Vagina (tissue), 2 donors: ENCODE measurements at regions not wholly inside any gene's neighbourhood (a gene's known extent, or its start where the extent isn't known, plus 50 kb on each side); places are given as distances from the start of the nearest gene placed in this dataset.
"Not testable (repeated sequence)": the region's sequence is repeated elsewhere in the genome, so short reads cannot be mapped to it uniquely, and the experiment has no call there.

ENCODE experiments used
- POLR2A ChIP-seq, 2 donors: fragments of 450-650 bp; IDR thresholded peaks; one replicate each; pipeline ENCODE4 v1.6.1; 2017; ENCODE audit warnings: antibody characterized with exemption in 2 of 2, mild to moderate bottlenecking in 2 of 2, moderate library complexity in 2 of 2
- TF ChIP-seq, protein P1 (sequence below), 3 experiments: fragments of 450-650 bp in 2 of 3; fragments of 200-600 bp in 1 of 3; sonication (generic) in 1 of 3; IDR thresholded peaks; one replicate each; pipeline ENCODE4 v1.5.1; 2017 to 2019; ENCODE audit warnings: antibody characterized with exemption in 3 of 3, mild to moderate bottlenecking in 2 of 3, moderate library complexity in 2 of 3

DNA sequence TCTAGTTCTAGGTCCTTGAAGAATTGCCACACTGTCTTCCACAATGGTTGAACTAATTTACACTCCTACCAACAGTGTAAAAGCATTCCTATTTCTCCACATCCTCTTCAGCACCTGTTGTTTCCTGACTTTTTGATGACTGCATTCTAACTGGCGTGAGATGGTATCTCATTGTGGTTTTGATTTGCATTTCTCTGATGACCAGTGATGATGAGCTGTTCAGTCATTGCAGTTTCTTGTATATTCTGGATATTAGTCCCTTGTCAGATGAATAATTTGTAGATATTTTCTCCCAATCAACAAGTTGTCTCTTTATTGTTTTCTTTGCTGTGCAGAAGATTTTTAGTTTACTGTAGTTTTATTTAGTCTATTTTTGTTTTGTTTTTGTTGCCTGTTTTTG lies 812.3 kb upstream of the ACO1 start:
- TF ChIP-seq, protein P1, sequence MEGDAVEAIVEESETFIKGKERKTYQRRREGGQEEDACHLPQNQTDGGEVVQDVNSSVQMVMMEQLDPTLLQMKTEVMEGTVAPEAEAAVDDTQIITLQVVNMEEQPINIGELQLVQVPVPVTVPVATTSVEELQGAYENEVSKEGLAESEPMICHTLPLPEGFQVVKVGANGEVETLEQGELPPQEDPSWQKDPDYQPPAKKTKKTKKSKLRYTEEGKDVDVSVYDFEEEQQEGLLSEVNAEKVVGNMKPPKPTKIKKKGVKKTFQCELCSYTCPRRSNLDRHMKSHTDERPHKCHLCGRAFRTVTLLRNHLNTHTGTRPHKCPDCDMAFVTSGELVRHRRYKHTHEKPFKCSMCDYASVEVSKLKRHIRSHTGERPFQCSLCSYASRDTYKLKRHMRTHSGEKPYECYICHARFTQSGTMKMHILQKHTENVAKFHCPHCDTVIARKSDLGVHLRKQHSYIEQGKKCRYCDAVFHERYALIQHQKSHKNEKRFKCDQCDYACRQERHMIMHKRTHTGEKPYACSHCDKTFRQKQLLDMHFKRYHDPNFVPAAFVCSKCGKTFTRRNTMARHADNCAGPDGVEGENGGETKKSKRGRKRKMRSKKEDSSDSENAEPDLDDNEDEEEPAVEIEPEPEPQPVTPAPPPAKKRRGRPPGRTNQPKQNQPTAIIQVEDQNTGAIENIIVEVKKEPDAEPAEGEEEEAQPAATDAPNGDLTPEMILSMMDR (IDR thresholded peaks at IDR 0.05) = not testable (repeated sequence)
- TF ChIP-seq POLR2A (IDR thresholded peaks at IDR 0.05) = not testable (repeated sequence)
